GM19043 (cell line): ENCODE measurements at regions not wholly inside any gene's neighbourhood (a gene's known extent, or its start where the extent isn't known, plus 50 kb on each side); places are given as distances from the start of the nearest gene placed in this dataset.

Experiments used
- ATAC-seq: cut with Tn5 transposase; IDR thresholded peaks from one replicate; pipeline ENCODE4 v1.9.1; 2021; ENCODE audit warnings: low read depth; ENCODE audit not compliant: unreplicated experiment

- no peak for ATAC-seq
Observed at GRCh38 chr16:85539629-85540291, 73.4 kb upstream of the GSE1 start.

DNA sequence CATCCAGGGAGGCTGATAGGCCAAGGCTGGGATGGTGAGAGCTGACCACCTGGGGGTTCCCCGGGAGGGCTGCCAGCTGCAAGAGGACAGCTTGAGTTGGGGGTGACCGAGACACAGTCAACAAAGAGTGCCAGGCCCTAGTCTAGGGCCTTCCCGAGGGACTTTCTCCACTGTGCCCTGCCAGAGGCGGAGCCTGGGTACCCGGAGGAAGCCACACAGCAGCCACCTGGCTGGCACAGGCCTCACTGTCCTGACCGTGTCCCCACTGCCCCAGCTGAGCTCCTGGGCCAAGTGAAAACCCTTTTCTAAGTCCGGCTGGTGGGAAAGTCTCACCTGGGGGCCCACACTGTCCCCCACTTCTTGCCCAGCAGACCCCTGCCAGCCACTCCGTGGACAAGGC, 71.9 kb upstream of the GSE1 start:
- ATAC-seq = no peak

DNA sequence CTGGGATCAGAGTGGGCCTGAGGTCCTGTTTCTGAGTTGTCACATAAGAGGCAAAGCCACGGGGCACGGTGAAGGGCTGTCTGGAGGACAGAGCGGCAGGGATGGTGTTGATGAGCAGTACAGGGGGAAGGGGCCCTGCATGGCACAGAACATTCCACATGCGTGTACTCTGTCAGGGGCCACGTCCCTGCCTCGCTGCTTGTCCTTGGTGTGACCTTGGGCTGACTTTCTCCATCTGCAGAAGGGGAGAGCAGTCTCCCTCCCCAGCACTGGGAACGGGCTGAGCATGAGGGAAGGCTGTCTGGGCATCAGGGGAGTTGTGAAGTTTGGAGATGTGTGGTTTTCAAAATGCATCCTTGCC, 71.5 kb upstream of the GSE1 start:
- no peak for ATAC-seq

DNA sequence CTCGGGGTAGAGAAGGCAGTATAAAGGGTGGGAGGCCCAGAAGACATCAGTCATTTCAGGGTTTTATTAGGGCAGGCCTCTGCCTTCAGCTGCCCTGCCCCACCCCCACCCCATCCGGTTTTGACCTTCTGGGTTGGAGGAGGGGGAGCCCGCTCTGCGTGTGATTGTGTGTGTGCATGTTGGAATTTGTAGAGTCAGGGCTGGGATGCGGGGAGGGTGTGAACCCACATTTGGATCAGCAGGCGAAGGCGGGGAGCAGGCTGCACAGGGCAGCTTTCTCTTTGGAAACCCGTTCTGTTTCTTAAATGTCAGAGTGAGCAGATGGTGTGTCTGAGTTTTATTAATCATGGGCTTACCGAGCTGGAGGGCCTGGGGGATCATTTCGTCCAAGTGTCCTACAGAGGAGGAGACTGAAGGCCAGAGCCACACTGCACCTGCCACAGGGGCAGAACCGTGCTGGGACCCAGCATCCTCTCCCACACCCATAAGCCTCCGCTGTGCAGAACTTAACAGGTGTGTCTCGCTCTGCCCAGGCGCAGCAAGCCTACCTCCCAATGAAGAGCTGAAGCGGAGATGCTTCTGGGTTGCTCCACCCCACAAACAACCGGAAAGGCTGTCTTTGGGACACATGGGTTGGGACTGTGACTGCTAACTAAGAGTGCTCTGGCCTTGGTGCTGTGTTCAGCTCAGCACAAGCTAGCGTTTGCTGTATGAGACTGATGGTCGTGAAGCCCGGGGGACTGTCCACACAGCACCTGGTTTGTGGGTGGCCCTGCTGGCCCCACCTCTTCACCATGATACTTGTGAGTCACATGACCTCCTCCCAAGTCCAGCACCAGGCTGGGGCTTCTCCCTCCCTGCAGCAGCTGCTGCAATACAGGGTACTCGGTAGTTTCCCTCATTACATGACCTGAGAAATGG, 70.9 kb upstream of the GSE1 start:
- no peak for ATAC-seq

DNA sequence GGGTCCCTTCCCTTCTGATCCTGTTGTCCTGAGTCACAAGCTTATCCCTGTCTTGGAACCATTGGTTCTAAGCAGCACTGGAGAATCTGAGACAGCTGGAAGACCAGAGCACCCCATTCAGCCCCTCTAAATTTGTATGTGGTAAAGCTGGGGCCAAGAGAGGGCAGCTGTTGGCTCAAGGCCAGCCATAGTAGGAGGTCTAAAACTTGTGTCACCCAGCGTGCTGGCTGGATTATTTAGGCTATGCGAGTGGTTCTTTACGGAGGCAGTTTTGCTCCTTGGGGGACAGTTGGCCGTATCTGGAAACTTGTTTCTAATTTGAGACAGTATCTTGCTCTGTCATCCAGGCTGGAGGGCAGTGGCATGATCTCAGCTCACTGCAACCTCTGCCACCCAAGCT, 69.6 kb upstream of the GSE1 start:
- no peak for ATAC-seq

DNA sequence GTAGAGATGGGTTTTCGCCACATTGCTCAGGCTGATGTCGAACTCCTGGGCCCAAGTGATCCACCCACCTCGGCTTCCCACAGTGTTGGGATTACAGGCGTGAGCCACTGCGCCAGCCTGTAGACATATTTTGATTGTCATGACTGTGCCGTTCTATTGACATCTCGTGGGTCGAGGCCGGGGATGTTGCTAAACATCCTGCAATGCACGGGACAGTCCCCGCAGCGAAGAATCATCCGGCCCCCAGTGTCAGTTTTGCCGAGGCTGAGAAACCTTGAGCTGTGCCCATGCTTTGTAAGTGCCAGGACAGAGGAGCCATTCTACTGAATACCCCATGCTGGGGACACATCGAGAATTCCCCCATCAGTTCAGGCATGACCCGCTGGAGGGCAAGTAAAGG, 69.1 kb upstream of the GSE1 start:
- ATAC-seq = no peak

GRCh38 chr16:85544668-85545067, 68.5 kb upstream of the GSE1 start:
- no peak for ATAC-seq

- ATAC-seq = no peak
Observed at GRCh38 chr16:85545227-85545818, 67.8 kb upstream of the GSE1 start.

DNA sequence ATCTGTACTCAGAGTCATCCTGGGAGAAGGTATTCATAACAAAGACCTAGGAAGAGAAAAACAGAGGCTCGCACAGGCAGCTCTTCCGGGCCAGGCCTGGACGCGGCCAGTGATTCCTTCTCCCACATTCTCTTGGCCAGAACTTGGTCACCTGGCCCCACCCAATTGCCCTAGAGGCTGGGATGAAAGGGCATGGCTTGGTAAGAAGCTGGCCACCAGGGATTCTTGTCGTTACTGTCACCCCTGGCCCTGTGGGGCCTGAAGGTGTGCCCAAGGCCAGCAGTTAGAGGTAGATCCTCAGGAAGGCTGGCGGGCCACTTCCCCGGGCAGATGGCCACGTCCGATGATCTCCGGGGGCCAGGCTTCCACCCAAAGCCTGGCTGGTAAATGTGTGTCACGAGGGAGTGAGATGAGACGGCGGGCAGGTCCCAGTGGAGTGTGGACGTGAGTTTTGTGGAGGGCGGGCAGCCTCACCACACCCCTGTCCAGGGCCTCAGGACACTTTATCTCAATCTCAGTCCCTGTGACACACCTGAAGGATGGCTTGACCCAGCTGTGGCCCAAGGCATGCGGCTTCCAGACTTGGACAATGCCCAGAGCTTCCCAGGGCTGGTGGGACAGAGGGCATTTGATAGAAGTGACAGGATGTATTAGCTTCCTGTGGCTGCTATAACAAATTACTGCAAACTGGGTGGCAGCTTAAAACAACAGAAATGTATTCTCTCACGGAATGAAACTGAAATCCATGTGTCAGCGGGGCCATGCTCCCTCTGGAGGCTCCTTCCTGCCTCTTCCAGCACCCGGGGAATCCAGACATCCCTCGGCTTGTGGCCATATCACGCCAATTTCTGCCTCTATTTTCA, 66.3 kb upstream of the GSE1 start:
- ATAC-seq = no peak

GRCh38 chr16:85548375-85548774, 64.7 kb upstream of the GSE1 start:
- no peak for ATAC-seq

- ATAC-seq = no peak
Observed at GRCh38 chr16:85549766-85550421, 63.2 kb upstream of the GSE1 start.

GRCh38 chr16:85550422-85550864, 62.7 kb upstream of the GSE1 start:
- no peak for ATAC-seq

- ATAC-seq = no peak
Observed at GRCh38 chr16:85550953-85551924, 61.9 kb upstream of the GSE1 start.

- no peak for ATAC-seq
Observed at GRCh38 chr16:85552980-85553435, 60.1 kb upstream of the GSE1 start.

GRCh38 chr16:85553436-85554113, 59.5 kb upstream of the GSE1 start:
- ATAC-seq = no peak

- ATAC-seq = no peak
Observed at GRCh38 chr16:85554114-85554888, 58.8 kb upstream of the GSE1 start.

DNA sequence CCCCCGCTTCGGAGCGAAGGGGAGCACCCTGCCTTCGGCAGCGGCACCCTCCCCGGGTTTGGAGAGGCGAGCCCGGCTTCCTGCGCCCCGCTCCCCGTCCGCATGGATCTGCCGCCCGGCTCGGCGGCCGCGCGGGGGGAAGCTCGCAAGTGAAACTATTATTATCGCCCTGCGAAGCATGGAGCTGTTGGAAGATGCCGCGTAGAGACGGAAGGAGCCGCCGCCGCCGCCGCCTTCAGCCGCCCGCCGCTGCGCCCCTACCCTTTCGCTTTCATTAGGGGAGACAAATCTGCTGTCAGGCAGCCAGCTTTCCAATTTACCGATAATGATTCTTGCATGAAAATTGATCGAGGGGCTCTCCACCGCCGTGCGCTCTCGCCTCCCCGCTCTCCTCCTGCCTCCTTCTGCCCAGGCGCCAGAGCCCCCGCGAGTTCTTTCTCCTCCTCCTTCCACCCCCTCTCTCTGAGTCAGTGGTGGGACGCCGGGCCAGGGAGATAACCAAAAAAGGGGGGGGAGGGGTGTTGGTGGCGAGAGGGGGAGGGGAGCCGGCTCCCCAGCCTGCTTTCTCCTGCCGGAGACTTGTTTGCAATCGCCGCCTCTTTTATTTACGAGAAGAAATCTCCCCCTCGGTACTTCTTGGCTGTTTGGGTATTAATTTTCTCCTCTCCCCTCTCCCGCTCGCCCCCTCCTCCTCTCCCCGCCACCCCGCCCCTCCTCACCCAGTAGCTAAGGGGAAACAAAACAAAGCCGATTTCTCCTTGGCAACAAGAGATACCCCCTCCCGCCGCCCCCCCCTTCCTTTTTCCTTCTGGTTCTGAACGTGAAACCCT, 58.0 kb upstream of the GSE1 start:
- ATAC-seq = no peak
